ENCODE measurements at regions not wholly inside any gene's neighbourhood (a gene's known extent, or its start where the extent isn't known, plus 50 kb on each side); places are given as distances from the start of the nearest gene placed in this dataset.

DNA sequence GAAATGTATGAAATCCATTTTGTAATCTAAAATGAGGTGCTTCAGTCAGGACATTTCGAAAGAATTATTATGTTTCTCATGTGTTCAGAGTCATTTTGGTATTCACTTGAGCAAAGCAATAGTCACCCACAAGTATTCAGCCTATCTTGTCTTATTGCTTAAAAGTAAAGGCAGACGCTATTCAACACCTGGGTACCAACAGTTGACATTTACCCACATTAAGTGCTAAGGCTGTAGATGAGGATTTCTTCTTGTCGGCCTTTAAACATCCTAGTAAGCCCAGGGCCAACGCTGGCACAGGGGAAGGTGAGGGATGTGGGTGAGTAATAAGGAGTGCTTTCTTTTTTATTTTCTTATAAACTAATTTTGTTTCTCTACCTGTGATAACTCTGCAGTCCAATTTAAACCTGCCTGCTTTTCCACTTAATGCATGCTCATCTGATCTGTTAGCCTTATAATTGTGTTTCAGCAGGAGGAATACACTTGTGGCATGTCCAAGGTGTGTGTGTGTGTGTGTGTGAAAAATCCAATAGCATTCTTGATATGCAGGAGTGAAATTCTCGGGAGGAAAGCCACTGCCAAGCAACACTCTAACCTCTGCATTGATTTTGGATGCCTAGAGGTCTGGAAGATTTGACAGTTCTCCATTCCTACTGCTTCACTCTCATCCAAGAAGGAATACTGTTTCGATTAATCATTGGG is 252.0 kb downstream of the SOX4 start:
- CTCF ChIA-PET: no interaction called here
- H3K36me3 Mint-ChIP-seq (ENCODE audit: low read depth): no peaks in the 10 kb centered on the region
- POLR2A ChIA-PET: interaction anchor here (0.6 kb wide), 1 partner anchor 22 kb away, joined by 3 read pairs; no protein-coding TSS in a partner anchor
- H3K27ac Mint-ChIP-seq: no peak overlapping the region
- peaks cover 21% of the 10 kb centered on the region for H3K4me1 Mint-ChIP-seq
- no peak overlapping the region for H3K4me3 Mint-ChIP-seq
- DNase-seq: no peak
- no peaks in the 10 kb centered on the region for H3K9me3 Mint-ChIP-seq
- H3K27me3 Mint-ChIP-seq: no peaks in the 10 kb centered on the region

- Mint-ChIP-seq H3K9me3 (no peaks in the 10 kb centered on the region), H3K4me3 (no peak overlapping the region), H3K27me3 (no peaks in the 10 kb centered on the region), H3K27ac (peak overlapping the region; percentile 31), H3K36me3 (ENCODE audit: low read depth) (no peaks in the 10 kb centered on the region), H3K4me1 (peaks cover 19% of the 10 kb centered on the region)
- peak; percentile 10 for DNase-seq
- ChIA-PET POLR2A (no interaction called here), CTCF (no interaction called here)
Measured at GRCh38 chr6:21846541-21847451, 253.2 kb downstream of the SOX4 start.

- ChIA-PET CTCF (no interaction called here), POLR2A (interaction anchor here (0.6 kb wide), 1 partner anchor 1082 kb away, joined by 4 read pairs; no protein-coding TSS in a partner anchor)
- DNase-seq: no peak
- H3K4me3 Mint-ChIP-seq: no peak overlapping the region
- no peak overlapping the region for H3K27ac Mint-ChIP-seq
- H3K4me1 Mint-ChIP-seq: peaks cover 19% of the 10 kb centered on the region
- no peaks in the 10 kb centered on the region for H3K9me3 Mint-ChIP-seq
- H3K36me3 Mint-ChIP-seq (ENCODE audit: low read depth): no peaks in the 10 kb centered on the region
- H3K27me3 Mint-ChIP-seq: no peaks in the 10 kb centered on the region
Measured at GRCh38 chr6:21847711-21848480, 254.3 kb downstream of the SOX4 start.

- H3K9me3 Mint-ChIP-seq: no peaks in the 10 kb centered on the region
- ChIA-PET POLR2A (no interaction called here), CTCF (interaction anchor here (0.7 kb wide), 1 partner anchor 974 kb away, joined by 3 read pairs; no protein-coding TSS in a partner anchor)
Measured at GRCh38 chr6:21850691-21851090, 257.1 kb downstream of the SOX4 start.

GRCh38 chr6:21855811-21856455 is 262.4 kb downstream of the SOX4 start:
- H3K36me3 Mint-ChIP-seq (ENCODE audit: low read depth): no peaks in the 10 kb centered on the region
- H3K27ac Mint-ChIP-seq: no peak overlapping the region
- peaks cover 3% of the 10 kb centered on the region for H3K4me1 Mint-ChIP-seq
- H3K4me3 Mint-ChIP-seq: no peak overlapping the region
- no peak for DNase-seq
- ChIA-PET POLR2A (no interaction called here), CTCF (no interaction called here)
- H3K27me3 Mint-ChIP-seq: no peaks in the 10 kb centered on the region
- no peaks in the 10 kb centered on the region for H3K9me3 Mint-ChIP-seq

More at GRCh38 chr6:21850691-21851090, 257.1 kb downstream of the SOX4 start:
- H3K4me3 Mint-ChIP-seq: no peak overlapping the region
- H3K27me3 Mint-ChIP-seq: no peaks in the 10 kb centered on the region
- H3K36me3 Mint-ChIP-seq (ENCODE audit: low read depth): no peaks in the 10 kb centered on the region
- no peak for DNase-seq
- no peak overlapping the region for H3K27ac Mint-ChIP-seq
- peaks cover 19% of the 10 kb centered on the region for H3K4me1 Mint-ChIP-seq

- Mint-ChIP-seq H3K36me3 (ENCODE audit: low read depth) (no peaks in the 10 kb centered on the region), H3K27ac (no peak overlapping the region), H3K4me3 (no peak overlapping the region), H3K27me3 (no peaks in the 10 kb centered on the region), H3K4me1 (peaks cover 5% of the 10 kb centered on the region), H3K9me3 (peaks cover 3% of the 10 kb centered on the region)
- DNase-seq: no peak
- ChIA-PET CTCF (no interaction called here), POLR2A (no interaction called here)
Measured at GRCh38 chr6:21856456-21856825, 262.9 kb downstream of the SOX4 start.

GRCh38 chr6:21856844-21857243 is 263.3 kb downstream of the SOX4 start:
- Mint-ChIP-seq H3K27ac (no peak overlapping the region), H3K9me3 (peaks cover 3% of the 10 kb centered on the region), H3K4me1 (peaks cover 5% of the 10 kb centered on the region), H3K36me3 (ENCODE audit: low read depth) (no peaks in the 10 kb centered on the region), H3K27me3 (no peaks in the 10 kb centered on the region), H3K4me3 (no peak overlapping the region)
- POLR2A ChIA-PET: no interaction called here
- CTCF ChIA-PET: no interaction called here
- no peak for DNase-seq

DNA sequence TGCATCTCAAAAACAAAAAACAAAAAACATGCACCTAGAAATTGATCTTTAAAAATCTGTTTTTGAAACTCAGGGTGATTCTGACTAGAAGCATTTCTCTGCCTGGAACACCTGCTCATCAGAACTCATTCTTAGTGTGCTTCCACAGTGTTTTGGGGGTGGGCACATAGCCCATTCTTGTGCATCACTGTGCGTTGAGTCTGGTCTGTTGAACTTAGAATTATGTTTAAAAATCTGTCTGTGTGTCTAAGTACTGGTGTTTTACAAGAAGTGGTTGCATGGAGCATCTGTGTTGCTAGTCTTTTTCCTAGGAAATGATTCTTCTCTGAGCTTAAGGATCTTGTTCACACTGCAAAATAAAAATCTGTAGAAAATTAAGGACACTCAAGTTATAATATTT is 264.5 kb downstream of the SOX4 start:
- H3K4me1 Mint-ChIP-seq: peaks cover 5% of the 10 kb centered on the region
- no peak for DNase-seq
- no peak overlapping the region for H3K4me3 Mint-ChIP-seq
- H3K36me3 Mint-ChIP-seq (ENCODE audit: low read depth): no peaks in the 10 kb centered on the region
- ChIA-PET POLR2A (no interaction called here), CTCF (no interaction called here)
- H3K27ac Mint-ChIP-seq: no peak overlapping the region
- H3K27me3 Mint-ChIP-seq: no peaks in the 10 kb centered on the region
- peaks cover 3% of the 10 kb centered on the region for H3K9me3 Mint-ChIP-seq

- no peaks in the 10 kb centered on the region for H3K36me3 Mint-ChIP-seq (ENCODE audit: low read depth)
- H3K4me1 Mint-ChIP-seq: peaks cover 5% of the 10 kb centered on the region
- DNase-seq: no peak
- CTCF ChIA-PET: no interaction called here
- no peak overlapping the region for H3K27ac Mint-ChIP-seq
- H3K9me3 Mint-ChIP-seq: peaks cover 3% of the 10 kb centered on the region
- H3K27me3 Mint-ChIP-seq: no peaks in the 10 kb centered on the region
- H3K4me3 Mint-ChIP-seq: no peak overlapping the region
- POLR2A ChIA-PET: no interaction called here
Measured at GRCh38 chr6:21859193-21859735, 265.7 kb downstream of the SOX4 start.

GRCh38 chr6:21861942-21862341 is 268.4 kb downstream of the SOX4 start:
- no peak overlapping the region for H3K27ac Mint-ChIP-seq
- ChIA-PET POLR2A (no interaction called here), CTCF (no interaction called here)
- no peak overlapping the region for H3K4me3 Mint-ChIP-seq
- H3K36me3 Mint-ChIP-seq (ENCODE audit: low read depth): no peaks in the 10 kb centered on the region
- H3K9me3 Mint-ChIP-seq: peaks cover 3% of the 10 kb centered on the region
- DNase-seq: no peak
- peaks cover 1% of the 10 kb centered on the region for H3K4me1 Mint-ChIP-seq
- no peaks in the 10 kb centered on the region for H3K27me3 Mint-ChIP-seq

GRCh38 chr6:21864206-21864605 is 270.7 kb downstream of the SOX4 start:
- H3K36me3 Mint-ChIP-seq (ENCODE audit: low read depth): no peaks in the 10 kb centered on the region
- H3K27me3 Mint-ChIP-seq: no peaks in the 10 kb centered on the region
- peaks cover 3% of the 10 kb centered on the region for H3K9me3 Mint-ChIP-seq
- H3K27ac Mint-ChIP-seq: no peak overlapping the region
- ChIA-PET CTCF (no interaction called here), POLR2A (no interaction called here)
- H3K4me3 Mint-ChIP-seq: no peak overlapping the region
- no peak for DNase-seq
- H3K4me1 Mint-ChIP-seq: peaks cover 1% of the 10 kb centered on the region

DNA sequence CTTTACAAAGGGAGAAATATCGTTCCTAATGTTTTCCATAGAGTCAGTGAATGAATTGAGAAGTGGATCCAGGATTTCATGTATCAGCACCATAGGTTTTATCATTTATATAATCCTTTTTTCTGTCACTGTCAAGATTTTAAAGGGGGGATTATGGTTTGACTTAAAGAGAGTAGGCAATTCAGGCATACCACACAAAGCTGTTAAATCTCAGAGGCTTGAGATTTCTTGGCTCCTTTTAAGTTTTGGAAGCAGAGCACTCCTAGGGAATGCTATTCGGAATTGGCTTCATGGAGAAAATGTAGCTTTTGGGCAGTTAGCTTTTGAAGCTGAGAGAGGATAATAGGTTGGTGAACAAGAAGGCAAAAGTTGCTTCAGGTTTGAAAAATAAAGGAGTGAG is 274.7 kb downstream of the SOX4 start:
- Mint-ChIP-seq H3K9me3 (no peaks in the 10 kb centered on the region), H3K27ac (no peak overlapping the region), H3K4me3 (no peak overlapping the region), H3K4me1 (peaks cover 14% of the 10 kb centered on the region), H3K36me3 (ENCODE audit: low read depth) (no peaks in the 10 kb centered on the region), H3K27me3 (no peaks in the 10 kb centered on the region)
- DNase-seq: no peak
- ChIA-PET CTCF (no interaction called here), POLR2A (no interaction called here)
